ENCODE measurements at regions not wholly inside any gene's neighbourhood (a gene's known extent, or its start where the extent isn't known, plus 50 kb on each side); places are given as distances from the start of the nearest gene placed in this dataset.
A peak's percentile ranks its signal among the peaks of the same experiment; 100 is the strongest.

GRCh38 chr1:43043695-43044094 lies 85.0 kb upstream of the SLC2A1 start:
- Histone ChIP-seq H3K4ac (ENCODE audit: low read depth, low read length) (no peak overlapping the region), H2BK5ac (ENCODE audit: low read depth, low read length, poor library complexity, severe bottlenecking) (no peak overlapping the region), H2BK15ac (ENCODE audit: low read depth, low read length) (no peak overlapping the region), H3K4me1 (ENCODE audit: control insufficient read depth, insufficient read depth, low read length) (no peaks in the 10 kb centered on the region; the same call in 1 of the 2 replicates), H3K18ac (ENCODE audit: low read depth, low read length) (no peak overlapping the region), H3K14ac (replicated peaks; ENCODE audit: low read depth, low read length) (no peak overlapping the region), H2AK9ac (replicated peaks; ENCODE audit: low read depth, low read length, poor library complexity) (no peak overlapping the region), H4K91ac (ENCODE audit: insufficient read depth, low read depth, low read length) (no peak overlapping the region), H4K8ac (ENCODE audit: low read depth in 2 of 2, low read length in 2 of 2) (no peak overlapping the region), H2BK20ac (ENCODE audit: low read depth, low read length) (no peak overlapping the region), H3K9ac (ENCODE audit: low read depth, low read length) (no peak overlapping the region), H4K5ac (ENCODE audit: low read depth, low read length) (no peak overlapping the region), H2BK120ac (ENCODE audit: low read depth, low read length) (no peak overlapping the region), H3K9me3 (ENCODE audit: control insufficient read depth, insufficient read depth, low read length) (no peaks in the 10 kb centered on the region), H3K79me1 (ENCODE audit: low read depth in 1 of 2, low read length in 2 of 2) (no peaks in the 10 kb centered on the region), H3K27me3 (ENCODE audit: control insufficient read depth, insufficient read depth, low read length) (no peaks in the 10 kb centered on the region), H3K4me2 (ENCODE audit: low read depth, low read length) (no peak overlapping the region), H3K4me3 (ENCODE audit: insufficient read depth, low read depth, low read length) (no peak overlapping the region), H3K36me3 (ENCODE audit: control insufficient read depth, insufficient read depth, low read length) (no peaks in the 10 kb centered on the region), H4K20me1 (ENCODE audit: insufficient read depth, low read length) (no peaks in the 10 kb centered on the region), H3K9me1 (ENCODE audit: insufficient read depth, low read length) (no peaks in the 10 kb centered on the region), H2AK5ac (ENCODE audit: low read depth, low read length) (no peak overlapping the region), H2AFZ (replicated peaks; ENCODE audit: low read length, poor library complexity) (no peak overlapping the region), H3K23ac (ENCODE audit: low read depth, low read length) (no peak overlapping the region), H3K56ac (ENCODE audit: extremely low read depth, insufficient read depth, low read length) (no peak overlapping the region), H3K27ac (ENCODE audit: insufficient read depth, low read length) (no peak overlapping the region)
- 93% methylated on average over 2 of the region's 5 CpGs; no CpG with 5 or more reads in 1 of the 2 experiments for WGBS, 2 experiments (ENCODE audit: extremely low coverage in 2 of 2, insufficient read length in 1 of 2)
- BruUV-seq (replicated peaks) = no TSS peak
- ChIA-PET POLR2A (ENCODE audit: unreplicated experiment) (no interaction called here), CTCF (no interaction called here)
- intact Hi-C loops (cut with micrococcal nuclease) (no loop called here), dilution Hi-C loops (cut with HindIII; ENCODE audit: low sequenced_read_pairs, unreplicated experiment) (no loop called here), in situ Hi-C loops (cut with MboI; ENCODE audit: low sequenced_read_pairs) (no loop called here)
- TF ChIP-seq FOS (IDR thresholded peaks at IDR 0.05; ENCODE audit: low read depth, low read length) = no peak
- TF ChIP-seq NFE2L2 (IDR thresholded peaks at IDR 0.05; ENCODE audit: low read depth, low read length) = no peak
- peak; percentile 36; the same call in 1 of the 2 replicates for TF ChIP-seq CEBPB (IDR thresholded peaks at IDR 0.05; ENCODE audit: low read depth, low read length)
- TF ChIP-seq CHD1 (IDR thresholded peaks at IDR 0.05; ENCODE audit: low read depth, low read length) = no peak
- no peak for TF ChIP-seq SMC3 (IDR thresholded peaks at IDR 0.05; ENCODE audit: low read depth, low read length)
- no peak for TF ChIP-seq POLR2A (IDR thresholded peaks at IDR 0.05; ENCODE audit: low read depth, low read length)
- ATAC-seq (ENCODE audit: low read depth) (peak; percentile 24; the same call in 1 of the 2 replicates), DNase-seq (peak; percentile 22)
